Keratinocyte (primary cell): ENCODE measurements at regions not wholly inside any gene's neighbourhood (a gene's known extent, or its start where the extent isn't known, plus 50 kb on each side); places are given as distances from the start of the nearest gene placed in this dataset.
A peak's percentile ranks its signal among the peaks of the same experiment; 100 is the strongest.

Source experiments
- DNase-seq: peaks from one replicate; pipeline ENCODE4 v3.0.0-alpha.2; 2011; ENCODE audit warnings: low read depth, missing footprints, low spot score
- FAIRE-seq: peaks from 2 replicates; lab custom pipeline; 2011; peaks lifted over from hg19 to GRCh38; lab: Jason Lieb, UNC
- H2AFZ ChIP-seq: 2 replicates; pipeline ENCODE4 v1.6.0; 2012; ENCODE audit warnings: low read length, control low read depth, inconsistent platforms; ENCODE audit not compliant: control insufficient read depth
- H3K27ac ChIP-seq: 2 replicates; pipeline ENCODE4 v1.5.1; 2011; ENCODE audit warnings: low read length; ENCODE audit not compliant: control insufficient read depth, insufficient read depth
- H3K27me3 ChIP-seq: 3 replicates; pipeline ENCODE4 v1.6.0; 2011; ENCODE audit warnings: low read length; ENCODE audit not compliant: control insufficient read depth, insufficient read depth; ENCODE audit errors: extremely low read depth
- H3K36me3 ChIP-seq, 2 experiments: 2 replicates in 1 of 2; 3 replicates in 1 of 2; pipeline ENCODE4 v1.5.1; 2011; ENCODE audit warnings: low read length in 2 of 2, mild to moderate bottlenecking in 1 of 2; ENCODE audit not compliant: control insufficient read depth in 2 of 2, insufficient read depth in 2 of 2; ENCODE audit errors: extremely low read depth in 1 of 2
- H3K4me1 ChIP-seq: 3 replicates; pipeline ENCODE4 v1.5.1; 2011; ENCODE audit warnings: low read length; ENCODE audit not compliant: control insufficient read depth, insufficient read depth; ENCODE audit errors: extremely low read depth
- H3K4me2 ChIP-seq: 3 replicates; pipeline ENCODE4 v1.6.0; 2011; ENCODE audit warnings: low read depth, low read length; ENCODE audit not compliant: control insufficient read depth, insufficient read depth; ENCODE audit errors: extremely low read depth
- H3K4me3 ChIP-seq, 3 experiments: fragments of 200-600 bp in 1 of 3; sonication (generic) in 1 of 3; 2 replicates in 2 of 3; 3 replicates in 1 of 3; pipeline ENCODE4 v1.5.1; 2011 to 2016; ENCODE audit warnings: low read length in 3 of 3, mild to moderate bottlenecking in 3 of 3, control low read depth in 2 of 3, inconsistent platforms in 1 of 3, low read depth in 1 of 3, mixed read lengths in 1 of 3, mixed run types in 1 of 3, moderate library complexity in 1 of 3; ENCODE audit not compliant: control insufficient read depth in 2 of 3, insufficient read depth in 2 of 3; ENCODE audit errors: extremely low read depth in 1 of 3
- H3K79me2 ChIP-seq: 2 replicates; pipeline ENCODE4 v1.6.0; 2012; ENCODE audit warnings: low read length; ENCODE audit not compliant: control insufficient read depth, insufficient read depth
- H3K9ac ChIP-seq: 3 replicates; pipeline ENCODE4 v1.6.0; 2011; ENCODE audit warnings: low read length; ENCODE audit not compliant: control insufficient read depth, insufficient read depth; ENCODE audit errors: extremely low read depth
- H3K9me1 ChIP-seq: 3 replicates; pipeline ENCODE4 v1.6.0; 2011; ENCODE audit warnings: low read length; ENCODE audit not compliant: control insufficient read depth, insufficient read depth; ENCODE audit errors: extremely low read depth
- H3K9me3 ChIP-seq: 2 replicates; pipeline ENCODE4 v1.5.1; 2012; ENCODE audit warnings: low read depth, low read length; ENCODE audit not compliant: control insufficient read depth
- H4K20me1 ChIP-seq: 3 replicates; pipeline ENCODE4 v1.6.0; 2011; ENCODE audit warnings: low read length; ENCODE audit not compliant: control insufficient read depth, insufficient read depth; ENCODE audit errors: extremely low read depth
- EZH2 ChIP-seq: IDR thresholded peaks from one replicate; pipeline ENCODE4 v1.6.1; 2012; ENCODE audit warnings: inconsistent platforms, mild to moderate bottlenecking, low read length, moderate library complexity
- dilution Hi-C: fragments of 300-500 bp; cut with MboI; formaldehyde crosslinking; loops from one replicate; pipeline ENCODE4 v1.7.0; 2020; ENCODE audit warnings: low sequenced_read_pairs; ENCODE audit not compliant: extremely low pct_ligation_motif_present
- TF ChIP-seq, protein P1 (sequence below), 3 experiments: IDR thresholded peaks in 1 of 3; conservative IDR thresholded peaks in 1 of 3; optimal IDR thresholded peaks in 1 of 3; 2 replicates in 2 of 3; 3 replicates in 1 of 3; pipeline versions ENCODE3 to v1.5.1; 2011; ENCODE audit warnings: low read length in 3 of 3, mild to moderate bottlenecking in 3 of 3, moderate library complexity in 2 of 3, control low read depth in 1 of 3, inconsistent platforms in 1 of 3; ENCODE audit not compliant: insufficient read depth in 2 of 3; ENCODE audit errors: extremely low read depth in 1 of 3

GRCh38 chr13:44026194-44026593 lies 146.5 kb downstream of the LACC1 start:
- H3K79me2 ChIP-seq = no peaks in the 10 kb centered on the region
- FAIRE-seq (no peak), DNase-seq (no peak)
- dilution Hi-C loops = loop anchor here (25.0 kb wide), 1 partner anchor 411 kb away; no protein-coding TSS in a partner anchor
- no peaks in the 10 kb centered on the region for H4K20me1 ChIP-seq
- no peak for TF ChIP-seq EZH2
- TF ChIP-seq, protein P1, sequence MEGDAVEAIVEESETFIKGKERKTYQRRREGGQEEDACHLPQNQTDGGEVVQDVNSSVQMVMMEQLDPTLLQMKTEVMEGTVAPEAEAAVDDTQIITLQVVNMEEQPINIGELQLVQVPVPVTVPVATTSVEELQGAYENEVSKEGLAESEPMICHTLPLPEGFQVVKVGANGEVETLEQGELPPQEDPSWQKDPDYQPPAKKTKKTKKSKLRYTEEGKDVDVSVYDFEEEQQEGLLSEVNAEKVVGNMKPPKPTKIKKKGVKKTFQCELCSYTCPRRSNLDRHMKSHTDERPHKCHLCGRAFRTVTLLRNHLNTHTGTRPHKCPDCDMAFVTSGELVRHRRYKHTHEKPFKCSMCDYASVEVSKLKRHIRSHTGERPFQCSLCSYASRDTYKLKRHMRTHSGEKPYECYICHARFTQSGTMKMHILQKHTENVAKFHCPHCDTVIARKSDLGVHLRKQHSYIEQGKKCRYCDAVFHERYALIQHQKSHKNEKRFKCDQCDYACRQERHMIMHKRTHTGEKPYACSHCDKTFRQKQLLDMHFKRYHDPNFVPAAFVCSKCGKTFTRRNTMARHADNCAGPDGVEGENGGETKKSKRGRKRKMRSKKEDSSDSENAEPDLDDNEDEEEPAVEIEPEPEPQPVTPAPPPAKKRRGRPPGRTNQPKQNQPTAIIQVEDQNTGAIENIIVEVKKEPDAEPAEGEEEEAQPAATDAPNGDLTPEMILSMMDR (optimal IDR thresholded peaks at IDR 0.05 in 1 of 3, IDR thresholded peaks at IDR 0.05 in 1 of 3, conservative IDR thresholded peaks at IDR 0.05 in 1 of 3; ENCODE audit: extremely low read depth in 1 of 3, insufficient read depth in 2 of 3, low read length in 3 of 3) = peak in 1 of 3 experiments; percentile 11
- no peak overlapping the region for H3K4me3 ChIP-seq
- H3K27me3 ChIP-seq = peaks cover 4% of the 10 kb centered on the region
- no peak overlapping the region for H2AFZ ChIP-seq
- no peak overlapping the region for H3K27ac ChIP-seq
- H3K36me3 ChIP-seq = no peaks in the 10 kb centered on the region
- no peak overlapping the region for H3K4me2 ChIP-seq
- no peaks in the 10 kb centered on the region for H3K9me3 ChIP-seq
- H3K9me1 ChIP-seq = no peaks in the 10 kb centered on the region
- H3K9ac ChIP-seq = no peak overlapping the region
- H3K4me1 ChIP-seq = no peaks in the 10 kb centered on the region

GRCh38 chr13:44028734-44029133 lies 149.0 kb downstream of the LACC1 start:
- no peaks in the 10 kb centered on the region for H3K9me3 ChIP-seq
- FAIRE-seq (no peak), DNase-seq (no peak)
- H3K36me3 ChIP-seq = no peaks in the 10 kb centered on the region
- no peak overlapping the region for H3K9ac ChIP-seq
- no peak overlapping the region for H3K27ac ChIP-seq
- H3K79me2 ChIP-seq = no peaks in the 10 kb centered on the region
- H3K4me1 ChIP-seq = no peaks in the 10 kb centered on the region
- H2AFZ ChIP-seq = no peak overlapping the region
- no peaks in the 10 kb centered on the region for H4K20me1 ChIP-seq
- H3K4me3 ChIP-seq = no peak overlapping the region
- dilution Hi-C loops = loop anchor here (25.0 kb wide), 1 partner anchor 409 kb away; no protein-coding TSS in a partner anchor
- H3K4me2 ChIP-seq = no peak overlapping the region
- H3K9me1 ChIP-seq = no peaks in the 10 kb centered on the region
- TF ChIP-seq, protein P1 (optimal IDR thresholded peaks at IDR 0.05 in 1 of 3, IDR thresholded peaks at IDR 0.05 in 1 of 3, conservative IDR thresholded peaks at IDR 0.05 in 1 of 3; ENCODE audit: extremely low read depth in 1 of 3, insufficient read depth in 2 of 3, low read length in 3 of 3) = no peak
- TF ChIP-seq EZH2 = no peak
- H3K27me3 ChIP-seq = no peaks in the 10 kb centered on the region
